CD14-positive monocyte (primary cell): ENCODE measurements at regions not wholly inside any gene's neighbourhood (a gene's known extent, or its start where the extent isn't known, plus 50 kb on each side); places are given as distances from the start of the nearest gene placed in this dataset.

Source experiments
- DNase-seq, 3 donors: peaks; one replicate each; pipeline ENCODE4 v3.0.0-alpha.2; 2011 to 2022
- H2AFZ ChIP-seq: 2 replicates; pipeline ENCODE4 v1.6.0; 2012; ENCODE audit warnings: mild to moderate bottlenecking, low read depth, low read length, inconsistent platforms; ENCODE audit not compliant: insufficient read depth, poor library complexity, severe bottlenecking
- H3K27ac ChIP-seq, 2 donors: 1 replicate in 1 of 2; 2 replicates in 1 of 2; pipeline ENCODE4 v1.5.1; 2012 to 2013; ENCODE audit warnings: low read length in 2 of 2, control low read depth in 1 of 2, inconsistent platforms in 1 of 2, low read depth in 1 of 2, mild to moderate bottlenecking in 1 of 2
- H3K27me3 ChIP-seq, 2 donors: one replicate each; pipeline versions ENCODE4 v1.6.0 to v1.6.1; 2011 to 2013; ENCODE audit warnings: low read length in 2 of 2; ENCODE audit not compliant: control insufficient read depth in 2 of 2, insufficient read depth in 2 of 2
- H3K36me3 ChIP-seq, 2 donors: replicated peaks in 1 of 2; 1 replicate in 1 of 2; 2 replicates in 1 of 2; pipeline versions ENCODE4 v1.5.1 to v1.6.1; 2012 to 2013; ENCODE audit warnings: low read length in 2 of 2, control low read depth in 1 of 2, inconsistent platforms in 1 of 2, mild to moderate bottlenecking in 1 of 2; ENCODE audit not compliant: insufficient read depth in 2 of 2, control insufficient read depth in 1 of 2
- H3K4me1 ChIP-seq, 2 donors: 1 replicate in 1 of 2; 2 replicates in 1 of 2; pipeline versions ENCODE4 v1.5.1 to v1.6.1; 2012 to 2013; ENCODE audit warnings: low read length in 2 of 2, control low read depth in 1 of 2, inconsistent platforms in 1 of 2, mild to moderate bottlenecking in 1 of 2, moderate library complexity in 1 of 2; ENCODE audit not compliant: insufficient read depth in 2 of 2, control insufficient read depth in 1 of 2
- H3K4me2 ChIP-seq: replicated peaks from 2 replicates; pipeline ENCODE3; 2012; ENCODE audit warnings: low read length, moderate library complexity, mild to moderate bottlenecking; ENCODE audit not compliant: poor library complexity, severe bottlenecking; ENCODE audit errors: extremely low read depth
- H3K4me3 ChIP-seq, 3 experiments: fragments of 200-600 bp in 1 of 3; sonication (generic) in 1 of 3; replicated peaks in 1 of 3; 1 replicate in 2 of 3; 2 replicates in 1 of 3; pipeline ENCODE4 v1.5.1; 2011 to 2013; ENCODE audit warnings: low read length in 3 of 3, mild to moderate bottlenecking in 3 of 3, control low read depth in 2 of 3, low read depth in 2 of 3, inconsistent platforms in 1 of 3, moderate library complexity in 1 of 3
- H3K79me2 ChIP-seq: 2 replicates; pipeline ENCODE4 v1.6.0; 2012; ENCODE audit warnings: mild to moderate bottlenecking, control low read depth, inconsistent platforms, low read length, moderate library complexity; ENCODE audit not compliant: insufficient read depth
- H3K9ac ChIP-seq: 2 replicates; pipeline ENCODE4 v1.6.0; 2017; ENCODE audit warnings: low read length, mild to moderate bottlenecking; ENCODE audit not compliant: insufficient read depth, poor library complexity, severe bottlenecking
- H3K9me3 ChIP-seq, 2 donors: replicated peaks in 1 of 2; 1 replicate in 1 of 2; 2 replicates in 1 of 2; pipeline versions ENCODE4 v1.5.1 to v1.6.1; 2012 to 2013; ENCODE audit warnings: low read length in 2 of 2, control low read depth in 1 of 2; ENCODE audit not compliant: control insufficient read depth in 1 of 2, insufficient read depth in 1 of 2
- H4K20me1 ChIP-seq: 2 replicates; pipeline ENCODE4 v1.6.0; 2012; ENCODE audit warnings: mild to moderate bottlenecking, low read length, control low read depth, moderate library complexity; ENCODE audit not compliant: insufficient read depth
- H3K27ac Mint-ChIP-seq, 7 donors: one replicate each; pipeline ENCODE4 v1.8.0; 2020; ENCODE audit warnings: mild to moderate bottlenecking in 7 of 7, mixed read lengths in 7 of 7, moderate library complexity in 6 of 7, inconsistent platforms in 2 of 7
- H3K27me3 Mint-ChIP-seq, 3 donors: one replicate each; pipeline ENCODE4 v1.8.0; 2021 to 2022; ENCODE audit warnings: low read depth in 3 of 3, mild to moderate bottlenecking in 3 of 3, mixed read lengths in 3 of 3, moderate library complexity in 3 of 3, inconsistent platforms in 1 of 3
- H3K36me3 Mint-ChIP-seq, 2 donors: one replicate each; pipeline ENCODE4 v1.8.0; 2020; ENCODE audit warnings: mixed read lengths in 2 of 2, inconsistent platforms in 1 of 2, mild to moderate bottlenecking in 1 of 2
- H3K4me1 Mint-ChIP-seq: one replicate; pipeline ENCODE4 v1.8.0; 2020; ENCODE audit warnings: mild to moderate bottlenecking, mixed read lengths
- H3K4me3 Mint-ChIP-seq, 2 donors: one replicate each; pipeline ENCODE4 v1.8.0; 2020; ENCODE audit warnings: mild to moderate bottlenecking in 2 of 2, mixed read lengths in 2 of 2, moderate library complexity in 1 of 2
- H3K9me3 Mint-ChIP-seq, 7 donors: one replicate each; pipeline ENCODE4 v1.8.0; 2020 to 2022; ENCODE audit warnings: mixed read lengths in 7 of 7, mild to moderate bottlenecking in 6 of 7, moderate library complexity in 6 of 7, inconsistent platforms in 2 of 7
- CTCF ChIP-seq: fragments of 200-600 bp; IDR thresholded peaks from one replicate; pipeline ENCODE4 v1.8.0; 2022; ENCODE audit warnings: antibody characterized with exemption, mild to moderate bottlenecking
- WGBS: methylation state at CpG from one replicate; pipeline ENCODE4 v1.1.5; 2013; ENCODE audit warnings: missing lambda C conversion rate; ENCODE audit not compliant: insufficient coverage; 5-methylcytosine and 5-hydroxymethylcytosine counted together
- intact Hi-C, 2 donors: fragments of 100-400 bp; cut with micrococcal nuclease; formaldehyde crosslinking; loops; one replicate each; pipeline versions ENCODE4 v1.15.0 to v1.15.1; 2023

GRCh38 chr20:20843982-20844381, 131.5 kb upstream of the RALGAPA2 start:
- peaks cover 4% of the 10 kb centered on the region for H3K4me1 Mint-ChIP-seq
- 68% methylated on average over 5 of the region's 6 CpGs for WGBS
- H3K9ac ChIP-seq, result no peak overlapping the region
- no peaks in the 10 kb centered on the region for H3K36me3 Mint-ChIP-seq
- peaks cover 2 to 12% (median 9%) of the 10 kb centered on the region in 3 donors for H3K27me3 Mint-ChIP-seq
- peaks cover 0 to 1% (median 0%) of the 10 kb centered on the region in 7 donors for H3K9me3 Mint-ChIP-seq
- no peaks in the 10 kb centered on the region for H3K27me3 ChIP-seq
- H3K9me3 ChIP-seq, result no peaks in the 10 kb centered on the region
- TF ChIP-seq CTCF, result no peak
- DNase-seq, result no peak
- no peaks in the 10 kb centered on the region for H3K79me2 ChIP-seq
- no peak overlapping the region for H3K4me2 ChIP-seq
- no peaks in the 10 kb centered on the region for H4K20me1 ChIP-seq
- no peak overlapping the region for H3K27ac Mint-ChIP-seq
- H3K36me3 ChIP-seq, result no peaks in the 10 kb centered on the region
- no peak overlapping the region for H3K27ac ChIP-seq
- intact Hi-C loops, result no loop called here
- no peak overlapping the region for H2AFZ ChIP-seq
- H3K4me3 ChIP-seq, result no peak overlapping the region
- H3K4me3 Mint-ChIP-seq, result no peak overlapping the region
- no peaks in the 10 kb centered on the region for H3K4me1 ChIP-seq

- Histone ChIP-seq H3K9me3 (no peaks in the 10 kb centered on the region), H3K9ac (no peak overlapping the region), H3K36me3 (no peaks in the 10 kb centered on the region), H2AFZ (no peak overlapping the region), H3K27me3 (peaks cover 0 to 9% of the 10 kb centered on the region in 2 donors), H4K20me1 (no peaks in the 10 kb centered on the region), H3K79me2 (no peaks in the 10 kb centered on the region), H3K4me3 (no peak overlapping the region), H3K4me1 (peaks cover 0 to 5% of the 10 kb centered on the region in 2 donors), H3K27ac (no peak overlapping the region), H3K4me2 (no peak overlapping the region)
- Mint-ChIP-seq H3K27me3 (peaks cover 8 to 22% (median 20%) of the 10 kb centered on the region in 3 donors), H3K4me3 (no peak overlapping the region), H3K9me3 (no peaks in the 10 kb centered on the region), H3K36me3 (no peaks in the 10 kb centered on the region), H3K27ac (no peak overlapping the region), H3K4me1 (peaks cover 8% of the 10 kb centered on the region)
- no peak for DNase-seq
- intact Hi-C loops, result loop anchor here in 1 of 2 donors (5.0 kb wide), 1 partner anchor 668 kb away; no protein-coding TSS in a partner anchor
- no peak for TF ChIP-seq CTCF
Observed at GRCh38 chr20:20839771-20840170, 127.3 kb upstream of the RALGAPA2 start.
